ENCODE measurements at regions not wholly inside any gene's neighbourhood (a gene's known extent, or its start where the extent isn't known, plus 50 kb on each side); places are given as distances from the start of the nearest gene placed in this dataset.

- TF ChIP-seq CTCF (IDR thresholded peaks at IDR 0.05; ENCODE audit: low read depth, low read length) = no peak
- TF ChIP-seq MYC (IDR thresholded peaks at IDR 0.05; ENCODE audit: low read depth, low read length) = no peak
These were observed 153.7 kb upstream of the KCNMB2 start for GRCh38 chr3:178382449-178383061.
